RWPE1 (cell line): ENCODE measurements at regions not wholly inside any gene's neighbourhood (a gene's known extent, or its start where the extent isn't known, plus 50 kb on each side); places are given as distances from the start of the nearest gene placed in this dataset.
A peak's percentile ranks its signal among the peaks of the same experiment; 100 is the strongest.
"Not testable (repeated sequence)": the region's sequence is repeated elsewhere in the genome, so short reads cannot be mapped to it uniquely, and the experiment has no call there.

Experiments used
- CTCF ChIA-PET: fragments of 350-600 bp; sonication (Branson Sonifier 250); formaldehyde crosslinking; extraction: SDS; loops from one replicate; lab custom pipeline; 2021; lab: Yijun Ruan, JAX
- POLR2A ChIA-PET: fragments of 400-600 bp; formaldehyde crosslinking; extraction: SDS; loops from one replicate; lab custom pipeline; 2020; ENCODE audit warnings: antibody characterized with exemption; ENCODE audit not compliant: low non-redundant PET; lab: Yijun Ruan, JAX
- DNase-seq: peaks from one replicate; pipeline ENCODE4 v3.0.0; 2012; ENCODE audit warnings: low spot score
- H3K27ac ChIP-seq: fragments of 450-650 bp; 2 replicates; pipeline ENCODE4 v1.5.1; 2017
- CTCF ChIP-seq: fragments of 450-650 bp; conservative IDR thresholded peaks from 2 replicates; pipeline ENCODE4 v1.5.1; 2017; ENCODE audit warnings: low read depth, mild to moderate bottlenecking

GRCh38 chr1:14280909-14281308 is 317.6 kb upstream of the KAZN start:
- ChIA-PET POLR2A (no interaction called here), CTCF (no interaction called here)
- H3K27ac ChIP-seq: no peak overlapping the region
- no peak for TF ChIP-seq CTCF
- no peak for DNase-seq

DNA sequence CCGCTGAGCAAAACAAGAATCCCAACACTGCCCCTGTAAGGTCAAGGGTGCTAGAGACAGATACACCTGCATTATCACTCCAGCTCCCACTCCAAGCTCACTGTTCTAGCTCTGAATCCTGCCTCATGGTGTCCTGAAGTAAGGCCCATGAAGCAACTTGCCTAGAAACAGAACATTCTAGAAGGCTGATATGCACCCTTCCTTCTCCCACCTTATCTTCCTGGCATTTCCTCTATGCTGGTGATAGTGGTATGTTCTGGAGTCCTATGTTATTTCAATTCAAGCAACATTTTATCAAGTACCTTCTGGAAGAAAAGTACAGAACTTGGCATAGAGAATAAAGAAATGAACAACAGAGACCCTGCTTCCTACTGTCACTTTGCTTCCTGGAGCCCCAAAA is 317.1 kb upstream of the KAZN start:
- ChIA-PET POLR2A (no interaction called here), CTCF (interaction anchor here (0.6 kb wide), 1 partner anchor 25 kb away, joined by 3 read pairs; no protein-coding TSS in a partner anchor)
- DNase-seq: no peak
- no peak overlapping the region for H3K27ac ChIP-seq
- no peak for TF ChIP-seq CTCF

DNA sequence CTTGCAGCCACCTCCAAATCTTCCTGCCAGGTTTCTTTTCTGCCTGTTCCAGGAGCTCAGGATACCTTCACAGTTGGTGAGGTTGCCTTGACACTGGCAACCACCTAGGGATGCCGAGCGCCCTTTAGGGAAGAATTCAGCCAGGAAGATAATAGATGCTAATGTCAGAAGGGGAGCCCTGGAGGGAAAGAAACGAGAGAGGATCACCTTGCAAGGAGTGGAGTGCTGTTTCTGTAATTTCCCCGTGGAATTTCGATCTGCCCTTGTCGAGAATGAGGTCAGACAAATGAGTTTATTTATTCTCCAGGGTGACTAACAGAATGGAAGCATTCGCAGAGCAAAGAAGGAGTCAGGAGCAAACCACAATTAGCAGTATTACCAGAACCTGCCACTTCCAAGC is 315.8 kb upstream of the KAZN start:
- no peak for TF ChIP-seq CTCF
- DNase-seq: no peak
- CTCF ChIA-PET: interaction anchor here (0.6 kb wide), 1 partner anchor 54 kb away, joined by 3 read pairs; no protein-coding TSS in a partner anchor
- H3K27ac ChIP-seq: no peak overlapping the region
- POLR2A ChIA-PET: no interaction called here

DNA sequence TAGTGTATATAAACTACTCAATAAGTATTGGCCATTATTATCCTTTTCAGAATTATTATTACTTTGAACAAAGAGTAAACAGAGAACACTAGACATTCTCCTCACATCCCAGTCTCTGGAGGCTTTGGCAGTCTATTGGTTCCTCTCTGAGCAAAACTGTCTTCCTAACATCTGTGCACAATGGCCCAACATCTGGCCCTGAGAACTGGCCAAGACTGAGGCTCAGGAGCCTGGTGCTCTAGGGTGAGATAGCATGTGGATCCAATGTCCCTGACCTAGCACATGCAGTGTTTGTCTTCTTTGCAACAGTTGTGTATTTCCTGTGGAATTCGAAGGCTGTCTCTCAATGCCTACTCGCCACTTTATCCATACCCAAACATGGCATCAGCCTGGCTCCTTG is 313.2 kb upstream of the KAZN start:
- H3K27ac ChIP-seq: no peak overlapping the region
- DNase-seq: no peak
- ChIA-PET POLR2A (no interaction called here), CTCF (no interaction called here)
- no peak for TF ChIP-seq CTCF

DNA sequence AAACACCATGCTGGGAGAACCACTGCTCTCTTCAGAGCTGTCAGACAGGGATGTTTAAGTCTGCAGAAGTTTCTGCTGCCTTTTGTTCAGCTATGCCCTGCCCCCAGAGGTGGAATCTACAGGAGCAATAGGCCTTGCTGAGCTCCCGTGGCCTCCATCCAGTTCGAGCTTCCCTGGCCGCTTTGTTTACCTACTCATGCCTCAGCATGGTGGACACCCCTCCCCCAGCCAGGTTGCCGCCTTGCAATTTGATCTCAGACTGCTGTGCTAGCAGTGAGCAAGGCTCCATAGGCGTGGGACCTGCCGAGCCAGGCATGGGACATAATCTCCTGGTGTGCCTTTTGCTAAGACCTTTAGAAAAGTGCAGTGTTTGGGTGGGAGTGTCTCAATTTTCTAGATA is 307.3 kb upstream of the KAZN start:
- POLR2A ChIA-PET, CTCF ChIA-PET: not testable (repeated sequence)
- peak overlapping the region; percentile 67 for H3K27ac ChIP-seq
- peak; percentile 36 for DNase-seq

- ChIA-PET POLR2A (no interaction called here), CTCF (no interaction called here)
- DNase-seq: no peak
- TF ChIP-seq CTCF: no peak
- no peak overlapping the region for H3K27ac ChIP-seq
Measured at GRCh38 chr1:14292520-14292919, 306.0 kb upstream of the KAZN start.

GRCh38 chr1:14294006-14294405 is 304.5 kb upstream of the KAZN start:
- CTCF ChIA-PET: no interaction called here
- H3K27ac ChIP-seq: no peak overlapping the region
- no peak for TF ChIP-seq CTCF
- POLR2A ChIA-PET: no interaction called here
- DNase-seq: no peak
